GM10248 (cell line): ENCODE measurements at regions not wholly inside any gene's neighbourhood (a gene's known extent, or its start where the extent isn't known, plus 50 kb on each side); places are given as distances from the start of the nearest gene placed in this dataset.
"Not testable (repeated sequence)": the region's sequence is repeated elsewhere in the genome, so short reads cannot be mapped to it uniquely, and the experiment has no call there.

Experiments used
- CTCF ChIA-PET: fragments of 300-600 bp; sonication (Branson Sonifier 250); formaldehyde crosslinking; extraction: SDS; loops from one replicate; lab custom pipeline; 2021; ENCODE audit warnings: antibody characterized with exemption; lab: Yijun Ruan, JAX
- POLR2A ChIA-PET: fragments of 350-650 bp; sonication (Branson Sonifier 250); formaldehyde crosslinking; extraction: SDS; loops from one replicate; lab custom pipeline; 2020; ENCODE audit warnings: antibody characterized with exemption; lab: Yijun Ruan, JAX
- DNase-seq: peaks from one replicate; pipeline ENCODE4 v3.0.0; 2012; ENCODE audit errors: extremely low spot score
- CTCF ChIP-seq: IDR thresholded peaks from 2 replicates; pipeline ENCODE4 v1.5.1; 2012; ENCODE audit warnings: mild to moderate bottlenecking, low read depth; ENCODE audit errors: extremely low read depth, missing control alignments, control extremely low read depth

GRCh38 chr18:46222710-46223360 lies 118.7 kb downstream of the HAUS1 start:
- ChIA-PET POLR2A (no interaction called here), CTCF (no interaction called here)
- DNase-seq, result no peak
- TF ChIP-seq CTCF, result no peak

- POLR2A ChIA-PET, result no interaction called here
- DNase-seq, result no peak
- TF ChIP-seq CTCF, result no peak
- CTCF ChIA-PET, result interaction anchor here (0.9 to 3.3 kb wide), 5 partner anchors 9 to 51 kb away, joined by 3 to 16 read pairs (median 3); a partner anchor contains a TSS
These were observed 120.1 kb downstream of the HAUS1 start for GRCh38 chr18:46224181-46224775.

- CTCF ChIA-PET, result interaction anchor here (3.3 kb wide), 1 partner anchor 54 kb away, joined by 16 read pairs; a partner anchor contains a TSS
- no peak for TF ChIP-seq CTCF
- no peak for DNase-seq
- POLR2A ChIA-PET, result no interaction called here
These were observed 122.3 kb downstream of the HAUS1 start for GRCh38 chr18:46226461-46226860.

GRCh38 chr18:46229641-46230040 lies 125.5 kb downstream of the HAUS1 start:
- DNase-seq, POLR2A ChIA-PET: not testable (repeated sequence)
- CTCF ChIA-PET, result interaction anchor here (1.2 to 3.5 kb wide), 2 partner anchors 11 to 57 kb away, joined by 3 to 13 read pairs; no protein-coding TSS in a partner anchor

GRCh38 chr18:46236156-46236555 lies 132.0 kb downstream of the HAUS1 start:
- POLR2A ChIA-PET, result no interaction called here
- no peak for DNase-seq
- no peak for TF ChIP-seq CTCF
- CTCF ChIA-PET, result interaction anchor here (0.7 to 2.6 kb wide), 4 partner anchors 12 to 63 kb away, joined by 3 to 10 read pairs (median 4); a partner anchor contains a TSS

- ChIA-PET CTCF (interaction anchor here (2.1 to 2.6 kb wide), 2 partner anchors 26 to 65 kb away, joined by 4 to 10 read pairs; a partner anchor contains a TSS), POLR2A (no interaction called here)
- TF ChIP-seq CTCF, result no peak
- no peak for DNase-seq
These were observed 133.7 kb downstream of the HAUS1 start for GRCh38 chr18:46237891-46238290.

GRCh38 chr18:46239549-46239948 lies 135.4 kb downstream of the HAUS1 start:
- no peak for DNase-seq
- ChIA-PET CTCF (interaction anchor here (1.0 to 3.3 kb wide), 7 partner anchors 10 to 75 kb away, joined by 3 to 20 read pairs (median 4); a partner anchor contains a TSS), POLR2A (no interaction called here)
- TF ChIP-seq CTCF, result no peak
